NCI-H2107 (cell line): ENCODE measurements at regions not wholly inside any gene's neighbourhood (a gene's known extent, or its start where the extent isn't known, plus 50 kb on each side); places are given as distances from the start of the nearest gene placed in this dataset.
"Not testable (repeated sequence)": the region's sequence is repeated elsewhere in the genome, so short reads cannot be mapped to it uniquely, and the experiment has no call there.

Experiments
- DNase-seq: peaks from one replicate; lab custom pipeline; 2025; lab: John Stamatoyannopoulos, UW

- DNase-seq, result no peak
Observed at GRCh38 chr4:84286048-84286447, 213.0 kb downstream of the NKX6-1 start.

GRCh38 chr4:84279678-84280077, 219.4 kb downstream of the NKX6-1 start:
- no peak for DNase-seq

GRCh38 chr4:84277923-84278322, 221.2 kb downstream of the NKX6-1 start:
- DNase-seq, result no peak

GRCh38 chr4:84276752-84277151, 222.3 kb downstream of the NKX6-1 start:
- no peak for DNase-seq

- no peak for DNase-seq
Observed at GRCh38 chr4:84269536-84270044, 229.5 kb downstream of the NKX6-1 start.

- no peak for DNase-seq
Observed at GRCh38 chr4:84264652-84265051, 234.4 kb downstream of the NKX6-1 start.

- no peak for DNase-seq
Observed at GRCh38 chr4:84263415-84263814, 235.7 kb downstream of the NKX6-1 start.

GRCh38 chr4:84260495-84260894, 238.6 kb downstream of the NKX6-1 start:
- DNase-seq, result no peak

- DNase-seq, result no peak
Observed at GRCh38 chr4:84258905-84259830, 239.9 kb downstream of the NKX6-1 start.

GRCh38 chr4:84254537-84254936, 244.6 kb downstream of the NKX6-1 start:
- no peak for DNase-seq

- DNase-seq, result no peak
Observed at GRCh38 chr4:84249521-84249920, 249.6 kb downstream of the NKX6-1 start.

- not testable (repeated sequence) for DNase-seq
Observed at GRCh38 chr4:84245042-84245441, 254.1 kb downstream of the NKX6-1 start.

- DNase-seq, result not testable (repeated sequence)
Observed at GRCh38 chr4:84244346-84244801, 254.7 kb downstream of the NKX6-1 start.

- no peak for DNase-seq
Observed at GRCh38 chr4:84243685-84244084, 255.4 kb downstream of the NKX6-1 start.

- DNase-seq, result no peak
Observed at GRCh38 chr4:84239278-84239845, 259.7 kb downstream of the NKX6-1 start.

GRCh38 chr4:84238247-84239090, 260.6 kb downstream of the NKX6-1 start:
- DNase-seq, result no peak

GRCh38 chr4:84237008-84237407, 262.1 kb downstream of the NKX6-1 start:
- no peak for DNase-seq

GRCh38 chr4:84235126-84235944, 263.8 kb downstream of the NKX6-1 start:
- no peak for DNase-seq

- DNase-seq, result no peak
Observed at GRCh38 chr4:84232309-84233095, 266.6 kb downstream of the NKX6-1 start.

GRCh38 chr4:84231539-84232055, 267.5 kb downstream of the NKX6-1 start:
- DNase-seq, result no peak
